ENCODE measurements at regions not wholly inside any gene's neighbourhood (a gene's known extent, or its start where the extent isn't known, plus 50 kb on each side); places are given as distances from the start of the nearest gene placed in this dataset.

DNA sequence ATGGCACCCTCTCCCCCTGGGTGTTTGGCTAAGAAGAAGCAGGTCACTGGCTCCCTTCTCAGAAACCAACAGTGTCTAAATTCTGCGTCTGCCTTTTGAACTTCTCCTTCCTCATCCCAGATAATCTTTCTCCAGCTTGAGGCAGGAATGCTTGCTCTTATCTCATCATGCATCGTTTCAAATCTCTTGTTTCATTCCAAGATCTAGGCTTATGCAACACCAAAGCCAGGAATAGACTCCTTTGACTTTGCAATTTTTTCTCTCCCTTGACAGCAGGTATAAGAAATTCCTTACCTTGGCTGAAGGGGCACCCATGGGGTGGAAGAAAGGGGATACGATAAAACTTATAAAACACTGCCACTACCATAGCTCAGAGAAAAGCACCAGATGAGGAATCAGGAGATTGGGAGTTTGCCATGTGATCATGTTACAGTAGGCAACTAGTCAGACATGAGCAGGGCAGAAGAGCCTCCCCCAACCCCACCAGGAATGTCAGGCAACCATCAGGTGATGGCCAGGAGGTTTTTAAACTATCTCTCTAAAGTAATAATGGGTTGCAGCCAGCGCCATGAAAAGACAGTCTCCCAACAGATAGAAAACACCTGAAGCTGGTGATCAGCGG lies 498.9 kb downstream of the KLF12 start:
- H3K9me2 ChIP-seq (ENCODE audit: insufficient read depth), result no peaks in the 10 kb centered on the region
- H3K27ac ChIP-seq (ENCODE audit: low read depth, low read length), result no peak overlapping the region
- H3K9me3 ChIP-seq (ENCODE audit: control insufficient read depth in 1 of 2, insufficient read depth in 1 of 2, low read depth in 1 of 2, low read length in 2 of 2), result no peaks in the 10 kb centered on the region
- H4K20me1 ChIP-seq (ENCODE audit: insufficient read depth), result no peaks in the 10 kb centered on the region
- ChIA-PET POLR2A (interaction anchor here (0.6 kb wide), 1 partner anchor 23 kb away, joined by 3 read pairs; no protein-coding TSS in a partner anchor), CTCF (no interaction called here), RAD21 (ENCODE audit: low non-redundant PET in 1 of 2, low total read pairs in 2 of 2, uncharacterized antibody in 2 of 2, unreplicated experiment in 2 of 2) (no interaction called here)
- intact Hi-C loops (cut with micrococcal nuclease), result no loop called here
- no peaks in the 10 kb centered on the region for H3K4me1 ChIP-seq (ENCODE audit: control insufficient read depth in 1 of 2, insufficient read depth in 2 of 2, low read length in 2 of 2)
- BruUV-seq (replicated peaks), result no TSS peak
- no peaks in the 10 kb centered on the region for H3K27me3 ChIP-seq (ENCODE audit: insufficient read depth, low read length)
- H3K4me3 ChIP-seq (replicated peaks in 1 of 2; ENCODE audit: low read depth in 1 of 2, low read length in 2 of 2), result no peak overlapping the region
- no peaks in the 10 kb centered on the region for H3K36me3 ChIP-seq (ENCODE audit: control insufficient read depth in 1 of 2, insufficient read depth in 2 of 2, low read length in 2 of 2)
- no peak for TF ChIP-seq RAD21 (IDR thresholded peaks at IDR 0.05; ENCODE audit: low read depth)
- no peak for TF ChIP-seq ELF1 (IDR thresholded peaks at IDR 0.05; ENCODE audit: borderline replicate concordance, low read depth)
- H2AFZ ChIP-seq (ENCODE audit: low read depth, low read length, poor library complexity, severe bottlenecking), result no peak overlapping the region
- H3K79me2 ChIP-seq (ENCODE audit: insufficient read depth, low read length), result no peaks in the 10 kb centered on the region
- ATAC-seq (no peak), DNase-seq (ENCODE audit: low read depth, low spot score) (no peak)
- H3K9ac ChIP-seq (ENCODE audit: low read length), result no peak overlapping the region
- H3K4me2 ChIP-seq (ENCODE audit: low read length), result no peak overlapping the region

DNA sequence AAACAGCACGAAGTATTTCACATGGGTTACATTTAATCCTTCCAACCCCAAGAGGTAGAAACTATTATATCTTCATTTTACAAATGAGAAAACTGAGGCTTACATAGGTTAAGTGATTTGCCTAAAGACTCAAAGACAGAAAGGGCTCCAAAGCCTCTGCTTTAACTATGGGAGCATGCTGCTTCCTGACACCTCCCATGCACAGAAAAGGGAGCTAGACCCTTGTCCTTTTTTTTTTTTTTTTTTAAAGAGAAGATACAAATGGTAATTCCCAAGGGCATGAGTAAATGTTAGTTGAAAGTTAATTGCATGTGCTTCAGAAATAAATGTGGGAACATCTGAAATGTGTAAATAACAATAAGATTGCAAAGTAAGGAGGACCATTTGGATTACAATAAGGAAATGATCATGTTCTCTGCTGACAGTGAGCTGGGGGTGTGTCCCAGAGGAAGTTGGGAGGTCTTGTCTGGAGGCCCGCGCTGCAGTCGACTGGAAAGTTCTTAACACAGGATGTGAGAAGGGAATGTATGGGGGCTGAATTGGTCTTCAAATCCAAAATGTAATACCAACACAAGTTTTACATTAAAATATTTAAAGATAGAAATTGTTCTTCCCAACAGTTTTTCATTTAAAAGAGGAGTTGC lies 500.3 kb downstream of the KLF12 start:
- H3K4me1 ChIP-seq (ENCODE audit: control insufficient read depth in 1 of 2, insufficient read depth in 2 of 2, low read length in 2 of 2), result no peaks in the 10 kb centered on the region

More for the DNA sequence above, 500.3 kb downstream of the KLF12 start:
- intact Hi-C loops (cut with micrococcal nuclease), result no loop called here
- no peak overlapping the region for H3K4me2 ChIP-seq (ENCODE audit: low read length)
- no TSS peak for BruUV-seq (replicated peaks)
- no peak overlapping the region for H2AFZ ChIP-seq (ENCODE audit: low read depth, low read length, poor library complexity, severe bottlenecking)
- H3K9me2 ChIP-seq (ENCODE audit: insufficient read depth), result no peaks in the 10 kb centered on the region
- no peaks in the 10 kb centered on the region for H3K79me2 ChIP-seq (ENCODE audit: insufficient read depth, low read length)
- RAD21 ChIA-PET (ENCODE audit: low non-redundant PET in 1 of 2, low total read pairs in 2 of 2, uncharacterized antibody in 2 of 2, unreplicated experiment in 2 of 2), result no interaction called here
- no peaks in the 10 kb centered on the region for H3K27me3 ChIP-seq (ENCODE audit: insufficient read depth, low read length)
- no peaks in the 10 kb centered on the region for H3K9me3 ChIP-seq (ENCODE audit: control insufficient read depth in 1 of 2, insufficient read depth in 1 of 2, low read depth in 1 of 2, low read length in 2 of 2)
- no peak for DNase-seq (ENCODE audit: low read depth, low spot score)
- POLR2A ChIA-PET, result no interaction called here
- no peaks in the 10 kb centered on the region for H4K20me1 ChIP-seq (ENCODE audit: insufficient read depth)
- CTCF ChIA-PET, result no interaction called here
- H3K9ac ChIP-seq (ENCODE audit: low read length), result no peak overlapping the region
- no peak for TF ChIP-seq SP1 (IDR thresholded peaks at IDR 0.05; ENCODE audit: low read depth)
- no peak for TF ChIP-seq POLR2AphosphoS5 (IDR thresholded peaks at IDR 0.05; ENCODE audit: low read depth, low read length)
- TF ChIP-seq EZH2phosphoT487 (IDR thresholded peaks at IDR 0.05; ENCODE audit: borderline replicate concordance), result no peak
- TF ChIP-seq EGR1 (IDR thresholded peaks at IDR 0.05; ENCODE audit: low read depth), result no peak
- TF ChIP-seq POLR2A (IDR thresholded peaks at IDR 0.05; ENCODE audit: borderline replicate concordance, extremely low read depth, insufficient read depth, insufficient read length), result no peak
- no peak for TF ChIP-seq FOSL1 (IDR thresholded peaks at IDR 0.05; ENCODE audit: low read depth)
- TF ChIP-seq CBX3 (IDR thresholded peaks at IDR 0.05; ENCODE audit: low read depth), result no peak
- TF ChIP-seq CEBPB (IDR thresholded peaks at IDR 0.05; ENCODE audit: low read depth), result no peak
- TF ChIP-seq, protein P1, sequence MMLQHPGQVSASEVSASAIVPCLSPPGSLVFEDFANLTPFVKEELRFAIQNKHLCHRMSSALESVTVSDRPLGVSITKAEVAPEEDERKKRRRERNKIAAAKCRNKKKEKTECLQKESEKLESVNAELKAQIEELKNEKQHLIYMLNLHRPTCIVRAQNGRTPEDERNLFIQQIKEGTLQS (IDR thresholded peaks at IDR 0.05), result no peak
- no peak for TF ChIP-seq JUND (IDR thresholded peaks at IDR 0.05)
- H3K4me3 ChIP-seq (replicated peaks in 1 of 2; ENCODE audit: low read depth in 1 of 2, low read length in 2 of 2), result no peak overlapping the region
- H3K27ac ChIP-seq (ENCODE audit: low read depth, low read length), result no peak overlapping the region
- H3K36me3 ChIP-seq (ENCODE audit: control insufficient read depth in 1 of 2, insufficient read depth in 2 of 2, low read length in 2 of 2), result no peaks in the 10 kb centered on the region
- ATAC-seq, result no peak

Data from HCT116 (cell line).